Stomach (tissue), 8 donors: ENCODE measurements at regions not wholly inside any gene's neighbourhood (a gene's known extent, or its start where the extent isn't known, plus 50 kb on each side); places are given as distances from the start of the nearest gene placed in this dataset.

Experiments
- DNase-seq, 2 donors: peaks; one replicate each; pipeline versions ENCODE4 v3.0.0 to v3.0.0-alpha.2; 2013 to 2019
- H3K27ac ChIP-seq, 5 donors: fragments of 200-600 bp in 4 of 5; sonication (generic) in 4 of 5; one replicate each; pipeline ENCODE4 v1.5.1; 2013 to 2019; ENCODE audit warnings: mild to moderate bottlenecking in 1 of 5, moderate library complexity in 1 of 5
- H3K27me3 ChIP-seq, 3 donors: fragments of 200-600 bp; sonication (generic); one replicate each; pipeline ENCODE4 v1.5.1; 2017 to 2019; ENCODE audit warnings: mixed run types in 1 of 3
- H3K36me3 ChIP-seq, 4 donors: fragments of 200-600 bp; sonication (generic); 1 replicate in 3 of 4; 2 replicates in 1 of 4; pipeline ENCODE4 v1.5.1; 2016 to 2019
- H3K4me1 ChIP-seq, 4 donors: fragments of 200-600 bp; sonication (generic); one replicate each; pipeline ENCODE4 v1.5.1; 2016 to 2019
- H3K4me3 ChIP-seq, 4 donors: fragments of 200-600 bp; sonication (generic) in 3 of 4; one replicate each; pipeline ENCODE4 v1.5.1; 2016 to 2019; ENCODE audit warnings: mild to moderate bottlenecking in 1 of 4
- H3K9me3 ChIP-seq, 4 donors: fragments of 200-600 bp; sonication (generic); one replicate each; pipeline ENCODE4 v1.5.1; 2016 to 2019
- EP300 ChIP-seq: sonication (generic); formaldehyde crosslinking; IDR thresholded peaks from one replicate; pipeline ENCODE4 v1.6.1; 2017; ENCODE audit warnings: antibody characterized with exemption
- POLR2A ChIP-seq, 4 donors: fragments of 450-650 bp; IDR thresholded peaks; one replicate each; pipeline ENCODE4 v1.6.1; 2016; ENCODE audit warnings: antibody characterized with exemption in 4 of 4, control low read depth in 2 of 4, mild to moderate bottlenecking in 1 of 4, moderate library complexity in 1 of 4
- POLR2AphosphoS5 ChIP-seq, 3 donors: sonication (generic); formaldehyde crosslinking; IDR thresholded peaks; one replicate each; pipeline ENCODE4 v1.6.1; 2016; ENCODE audit warnings: antibody characterized with exemption in 3 of 3
- WGBS, 5 donors: extraction: QIAGEN DNeasy Blood & Tissue Kit in 3 of 5; methylation state at CpG; one replicate each; pipeline versions ENCODE4 v1.1.5 to v1.1.7; 2013 to 2018; 5-methylcytosine and 5-hydroxymethylcytosine counted together
- intact Hi-C: fragments of 100-400 bp; cut with DNase I; formaldehyde crosslinking; loops from one replicate; pipeline ENCODE4 v1.15.1; 2023; ENCODE audit warnings: low total_unique reads
- TF ChIP-seq, protein P1 (sequence below), 7 experiments: fragments of 450-650 bp in 4 of 7; fragments of 200-600 bp in 3 of 7; sonication (generic) in 3 of 7; IDR thresholded peaks; one replicate each; pipeline ENCODE4 v1.5.1; 2016 to 2019; ENCODE audit warnings: antibody characterized with exemption in 7 of 7, control low read depth in 2 of 7, mild to moderate bottlenecking in 1 of 7
- donor health status: healthy with polysubstance abuse.
- donor health status: Bipolar disorder and iron deficiency.
- donor health status: healthy.

DNA sequence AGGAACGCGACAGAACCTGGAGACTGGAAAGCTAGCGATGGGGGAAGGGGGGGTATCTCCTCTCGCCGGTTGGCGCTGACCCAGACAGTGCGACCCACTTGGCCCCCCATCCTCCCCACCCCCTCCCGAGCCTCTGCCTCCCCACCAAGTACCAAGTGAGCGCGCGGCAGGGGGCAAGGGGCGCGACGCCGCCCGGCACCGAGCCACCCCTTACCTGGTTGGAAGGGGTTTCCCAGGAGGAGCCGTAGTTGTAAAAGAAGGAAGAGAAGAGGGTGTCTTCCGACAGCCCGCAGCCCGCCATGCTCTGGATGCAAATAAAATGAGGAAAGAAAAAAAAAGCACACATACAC is 112.2 kb downstream of the DHX15 start:
- TF ChIP-seq, protein P1, sequence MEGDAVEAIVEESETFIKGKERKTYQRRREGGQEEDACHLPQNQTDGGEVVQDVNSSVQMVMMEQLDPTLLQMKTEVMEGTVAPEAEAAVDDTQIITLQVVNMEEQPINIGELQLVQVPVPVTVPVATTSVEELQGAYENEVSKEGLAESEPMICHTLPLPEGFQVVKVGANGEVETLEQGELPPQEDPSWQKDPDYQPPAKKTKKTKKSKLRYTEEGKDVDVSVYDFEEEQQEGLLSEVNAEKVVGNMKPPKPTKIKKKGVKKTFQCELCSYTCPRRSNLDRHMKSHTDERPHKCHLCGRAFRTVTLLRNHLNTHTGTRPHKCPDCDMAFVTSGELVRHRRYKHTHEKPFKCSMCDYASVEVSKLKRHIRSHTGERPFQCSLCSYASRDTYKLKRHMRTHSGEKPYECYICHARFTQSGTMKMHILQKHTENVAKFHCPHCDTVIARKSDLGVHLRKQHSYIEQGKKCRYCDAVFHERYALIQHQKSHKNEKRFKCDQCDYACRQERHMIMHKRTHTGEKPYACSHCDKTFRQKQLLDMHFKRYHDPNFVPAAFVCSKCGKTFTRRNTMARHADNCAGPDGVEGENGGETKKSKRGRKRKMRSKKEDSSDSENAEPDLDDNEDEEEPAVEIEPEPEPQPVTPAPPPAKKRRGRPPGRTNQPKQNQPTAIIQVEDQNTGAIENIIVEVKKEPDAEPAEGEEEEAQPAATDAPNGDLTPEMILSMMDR (IDR thresholded peaks at IDR 0.05) = no peak
- no peak for TF ChIP-seq EP300
- no peak for TF ChIP-seq POLR2AphosphoS5 (IDR thresholded peaks at IDR 0.05)
- no peak for TF ChIP-seq POLR2A (IDR thresholded peaks at IDR 0.05)
- Histone ChIP-seq H3K36me3 (no peaks in the 10 kb centered on the region), H3K4me1 (peaks cover 29 to 48% (median 42%) of the 10 kb centered on the region in 4 donors), H3K4me3 (peak overlapping the region; percentile 58 to 74 (median 67)), H3K27ac (peak overlapping the region in 3 of 5 donors; percentile 72 to 84 (median 75)), H3K9me3 (no peaks in the 10 kb centered on the region), H3K27me3 (peaks cover 3 to 73% (median 32%) of the 10 kb centered on the region in 3 donors)
- intact Hi-C loops = no loop called here
- DNase-seq = no peak
- 0 to 4% (median 1%) methylated on average over 14 to 21 of the region's 21 CpGs for WGBS, 5 donors

GRCh38 chr4:24471486-24472160 is 112.7 kb downstream of the DHX15 start:
- 1 to 4% (median 1%) methylated on average over 34 to 50 of the region's 50 CpGs for WGBS, 5 donors
- H3K27me3 ChIP-seq = peaks cover 3 to 70% (median 32%) of the 10 kb centered on the region in 3 donors
- peak in 1 of 2 donors; percentile 56 for DNase-seq
- peak overlapping the region in 4 of 5 donors; percentile 25 to 84 (median 74) for H3K27ac ChIP-seq
- intact Hi-C loops = no loop called here
- H3K4me1 ChIP-seq = peaks cover 29 to 48% (median 42%) of the 10 kb centered on the region in 4 donors
- TF ChIP-seq, protein P1 (IDR thresholded peaks at IDR 0.05) = no peak
- TF ChIP-seq POLR2A (IDR thresholded peaks at IDR 0.05) (no peak), POLR2AphosphoS5 (IDR thresholded peaks at IDR 0.05) (no peak)
- no peaks in the 10 kb centered on the region for H3K36me3 ChIP-seq
- peak overlapping the region; percentile 58 to 74 (median 67) for H3K4me3 ChIP-seq
- no peaks in the 10 kb centered on the region for H3K9me3 ChIP-seq

GRCh38 chr4:24470666-24471485 is 113.5 kb downstream of the DHX15 start:
- H3K4me3 ChIP-seq = peak overlapping the region; percentile 58 to 74 (median 67)
- peaks cover 3 to 69% (median 37%) of the 10 kb centered on the region in 3 donors for H3K27me3 ChIP-seq
- intact Hi-C loops = no loop called here
- peak in 1 of 2 donors; percentile 79 for DNase-seq
- TF ChIP-seq, protein P1 (IDR thresholded peaks at IDR 0.05) = no peak
- TF ChIP-seq POLR2AphosphoS5 (IDR thresholded peaks at IDR 0.05) (no peak), POLR2A (IDR thresholded peaks at IDR 0.05) (no peak), EP300 (no peak)
- H3K36me3 ChIP-seq = no peaks in the 10 kb centered on the region
- H3K27ac ChIP-seq = peak overlapping the region; percentile 10 to 84 (median 72)
- no peaks in the 10 kb centered on the region for H3K9me3 ChIP-seq
- 0 to 1% (median 1%) methylated on average over 43 to 90 of the region's 90 CpGs for WGBS, 5 donors
- peaks cover 29 to 48% (median 42%) of the 10 kb centered on the region in 4 donors for H3K4me1 ChIP-seq

DNA sequence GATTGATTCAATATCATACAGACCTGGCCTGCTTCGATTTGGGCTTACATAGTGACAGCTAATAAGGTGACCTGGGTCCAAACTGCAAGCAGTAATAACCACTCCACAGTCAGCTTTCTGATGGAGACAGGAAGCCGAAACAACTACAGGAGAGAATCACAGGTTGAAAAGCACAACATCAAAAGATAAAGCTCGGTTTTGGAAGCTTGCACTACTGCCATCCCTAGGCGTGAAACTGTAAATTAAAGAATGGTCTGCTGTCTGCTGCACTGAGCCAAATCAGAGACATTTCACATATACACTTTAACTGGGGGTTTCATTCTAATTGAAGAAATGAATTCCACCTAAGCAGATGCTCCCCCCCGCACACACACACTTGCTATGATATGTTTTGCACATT is 116.3 kb downstream of the DHX15 start:
- intact Hi-C loops = no loop called here
- Histone ChIP-seq H3K4me1 (peaks cover 29 to 42% (median 36%) of the 10 kb centered on the region in 4 donors), H3K36me3 (no peaks in the 10 kb centered on the region), H3K27ac (no peak overlapping the region), H3K9me3 (no peaks in the 10 kb centered on the region), H3K4me3 (no peak overlapping the region), H3K27me3 (peaks cover 6 to 68% (median 37%) of the 10 kb centered on the region in 3 donors)
- 80 to 88% (median 84%) methylated on average over 5 of the region's 5 CpGs for whole genome bisulfite sequencing, 5 donors
- TF ChIP-seq EP300 = no peak
- TF ChIP-seq, protein P1 (IDR thresholded peaks at IDR 0.05) = no peak
- no peak for TF ChIP-seq POLR2AphosphoS5 (IDR thresholded peaks at IDR 0.05)
- no peak for TF ChIP-seq POLR2A (IDR thresholded peaks at IDR 0.05)
- DNase-seq = no peak
